ENCODE measurements at regions not wholly inside any gene's neighbourhood (a gene's known extent, or its start where the extent isn't known, plus 50 kb on each side); places are given as distances from the start of the nearest gene placed in this dataset.

GRCh38 chr13:40228496-40228895, 437.9 kb downstream of the FOXO1 start:
- DNase-seq: no peak

GRCh38 chr13:40228990-40229389, 437.5 kb downstream of the FOXO1 start:
- DNase-seq: no peak

- no peak for DNase-seq
Measured at GRCh38 chr13:40230833-40231266, 435.6 kb downstream of the FOXO1 start.

GRCh38 chr13:40231311-40231710, 435.1 kb downstream of the FOXO1 start:
- DNase-seq: no peak

- no peak for DNase-seq
Measured at GRCh38 chr13:40231751-40232150, 434.7 kb downstream of the FOXO1 start.

GRCh38 chr13:40232311-40233040, 434.0 kb downstream of the FOXO1 start:
- no peak for DNase-seq

- peak; percentile 35 for DNase-seq
Measured at GRCh38 chr13:40233731-40234195, 432.7 kb downstream of the FOXO1 start.

GRCh38 chr13:40235160-40235796, 431.2 kb downstream of the FOXO1 start:
- no peak for DNase-seq

- no peak for DNase-seq
Measured at GRCh38 chr13:40236566-40237168, 429.8 kb downstream of the FOXO1 start.

GRCh38 chr13:40238761-40239160, 427.7 kb downstream of the FOXO1 start:
- no peak for DNase-seq

- DNase-seq: no peak
Measured at GRCh38 chr13:40240293-40240692, 426.1 kb downstream of the FOXO1 start.

- DNase-seq: no peak
Measured at GRCh38 chr13:40241125-40241798, 425.2 kb downstream of the FOXO1 start.

GRCh38 chr13:40243047-40243446, 423.4 kb downstream of the FOXO1 start:
- DNase-seq: no peak

GRCh38 chr13:40243982-40244381, 422.5 kb downstream of the FOXO1 start:
- no peak for DNase-seq

GRCh38 chr13:40245567-40245966, 420.9 kb downstream of the FOXO1 start:
- no peak for DNase-seq

- no peak for DNase-seq
Measured at GRCh38 chr13:40247845-40248244, 418.6 kb downstream of the FOXO1 start.

- no peak for DNase-seq
Measured at GRCh38 chr13:40251343-40252032, 415.0 kb downstream of the FOXO1 start.

GRCh38 chr13:40252241-40252640, 414.2 kb downstream of the FOXO1 start:
- no peak for DNase-seq

GRCh38 chr13:40252676-40253075, 413.8 kb downstream of the FOXO1 start:
- DNase-seq: no peak

- DNase-seq: no peak
Measured at GRCh38 chr13:40254394-40254793, 412.0 kb downstream of the FOXO1 start.

GRCh38 chr13:40255551-40255950, 410.9 kb downstream of the FOXO1 start:
- DNase-seq: no peak

- no peak for DNase-seq
Measured at GRCh38 chr13:40259899-40260298, 406.5 kb downstream of the FOXO1 start.
